HepG2 (cell line): ENCODE measurements at regions not wholly inside any gene's neighbourhood (a gene's known extent, or its start where the extent isn't known, plus 50 kb on each side); places are given as distances from the start of the nearest gene placed in this dataset.

Experiments used
- ATAC-seq: fragments of 200-7000 bp; cut with Tn5 transposase; 3 replicates; pipeline ENCODE4 v1.9.1; 2020; ENCODE audit warnings: mild to moderate bottlenecking, moderate library complexity
- BruUV-seq: library from RNA; stranded (reverse); fragments of 400-500 nt; replicated peaks from 2 replicates; lab custom pipeline; 2021; lab: Mats Ljungman, UMichigan
- CTCF ChIA-PET: fragments of 300-600 bp; formaldehyde crosslinking; extraction: SDS; loops from one replicate; lab custom pipeline; 2021; ENCODE audit warnings: low total read pairs, inconsistent platforms, low intra/inter-chr PET ratio; lab: Yijun Ruan, JAX
- POLR2A ChIA-PET: fragments of 350-600 bp; sonication (Branson Sonifier 250); formaldehyde crosslinking; loops from one replicate; lab custom pipeline; 2020; ENCODE audit warnings: antibody characterized with exemption, inconsistent platforms; lab: Yijun Ruan, JAX
- DNase-seq: peaks from one replicate; pipeline ENCODE4 v3.0.0-alpha.2; 2015; ENCODE audit warnings: low spot score
- FAIRE-seq: peaks from 3 replicates; lab custom pipeline; 2011; peaks lifted over from hg19 to GRCh38; lab: Jason Lieb, UNC
- H2AFZ ChIP-seq: one replicate; pipeline ENCODE4 v1.6.1; 2011; ENCODE audit warnings: low read length, inconsistent platforms
- H3K27ac ChIP-seq: fragments of 300-600 bp; 3 replicates; pipeline ENCODE4 v1.8.0; 2011; ENCODE audit warnings: mixed run types, mild to moderate bottlenecking, mixed read lengths, low read length, inconsistent platforms; ENCODE audit not compliant: insufficient read depth; ENCODE audit errors: extremely low read length
- H3K27me3 ChIP-seq, 2 experiments: fragments of 200-600 bp in 1 of 2; 2 replicates in 1 of 2; 3 replicates in 1 of 2; pipeline versions ENCODE4 v1.6.0 to v1.8.0; 2011; ENCODE audit warnings: low read length in 2 of 2, mild to moderate bottlenecking in 2 of 2, moderate library complexity in 2 of 2, inconsistent platforms in 1 of 2; ENCODE audit not compliant: insufficient read depth in 2 of 2, control insufficient read depth in 1 of 2
- H3K36me3 ChIP-seq, 2 experiments: fragments of 200-600 bp in 1 of 2; replicated peaks in 1 of 2; 2 replicates in 1 of 2; 3 replicates in 1 of 2; pipeline versions ENCODE4 v1.5.1 to v1.8.0; 2011; ENCODE audit warnings: low read length in 2 of 2, inconsistent platforms in 1 of 2; ENCODE audit not compliant: insufficient read depth in 2 of 2, control insufficient read depth in 1 of 2
- H3K4me1 ChIP-seq: 2 replicates; pipeline ENCODE4 v1.5.1; 2012; ENCODE audit warnings: low read length, inconsistent platforms; ENCODE audit not compliant: insufficient read depth
- H3K4me2 ChIP-seq: 2 replicates; pipeline ENCODE4 v1.6.0; 2011; ENCODE audit warnings: low read depth, low read length, inconsistent platforms
- H3K4me3 ChIP-seq, 3 experiments: fragments of 200-600 bp in 1 of 3; sonication (generic), shearing (Covaris generic) in 1 of 3; replicated peaks in 1 of 3; 2 replicates each; pipeline ENCODE4 v1.5.1; 2011 to 2016; ENCODE audit warnings: low read length in 3 of 3, inconsistent platforms in 2 of 3, low read depth in 2 of 3, mild to moderate bottlenecking in 2 of 3, control low read depth in 1 of 3, mixed read lengths in 1 of 3; ENCODE audit not compliant: insufficient read depth in 1 of 3
- H3K79me2 ChIP-seq: one replicate; pipeline ENCODE4 v1.6.1; 2011; ENCODE audit warnings: low read length, inconsistent platforms; ENCODE audit not compliant: insufficient read depth
- H3K9ac ChIP-seq: 2 replicates; pipeline ENCODE4 v1.6.0; 2011; ENCODE audit warnings: mild to moderate bottlenecking, low read depth, low read length, inconsistent platforms; ENCODE audit not compliant: insufficient read depth
- H3K9me3 ChIP-seq: 2 replicates; pipeline ENCODE4 v1.5.1; 2012; ENCODE audit warnings: mild to moderate bottlenecking, low read length
- H4K20me1 ChIP-seq: 2 replicates; pipeline ENCODE4 v1.6.0; 2011; ENCODE audit warnings: inconsistent platforms, mild to moderate bottlenecking, low read length, moderate library complexity; ENCODE audit not compliant: insufficient read depth
- CEBPB ChIP-seq: IDR thresholded peaks from 2 replicates; pipeline ENCODE4 v1.6.1; 2011; ENCODE audit warnings: low read depth, low read length, improper control_type of control experiment, borderline replicate concordance
- HNF1B ChIP-seq: sonication (generic); formaldehyde crosslinking; IDR thresholded peaks from 2 replicates; pipeline ENCODE4 v1.5.1; 2020; ENCODE audit warnings: mild to moderate bottlenecking, moderate library complexity, missing genetic modification reagents
- HNRNPL ChIP-seq: fragments of 200-400 bp; formaldehyde crosslinking; IDR thresholded peaks from 2 replicates; pipeline ENCODE4 v1.6.1; 2017; ENCODE audit warnings: mild to moderate bottlenecking, low read depth, low read length
- RFX1 ChIP-seq: fragments of 450-650 bp; IDR thresholded peaks from 2 replicates; pipeline ENCODE4 v1.6.1; 2017
- SP5 ChIP-seq: IDR thresholded peaks from 2 replicates; pipeline ENCODE4 v1.6.1; 2016; ENCODE audit warnings: low read depth, borderline replicate concordance
- ZNF552 ChIP-seq: sonication (generic); formaldehyde crosslinking; IDR thresholded peaks from 2 replicates; pipeline ENCODE4 v1.9.0; 2022; ENCODE audit warnings: missing genetic modification reagents, mild to moderate bottlenecking, borderline replicate concordance
- WGBS: methylation state at CpG from one replicate; pipeline ENCODE4 v1.1.6; 2017; ENCODE audit warnings: low lambda C conversion rate; 5-methylcytosine and 5-hydroxymethylcytosine counted together
- in situ Hi-C: cut with HindIII; loops from 2 replicates; pipeline ENCODE4 v1.10.0; 2017; ENCODE audit warnings: low pct_unique_long_range_greater_than_20kb; ENCODE audit not compliant: extremely low pct_ligation_motif_present
- intact Hi-C: fragments of 100-400 bp; cut with micrococcal nuclease; formaldehyde crosslinking; loops from one replicate; pipeline ENCODE4 v1.10.0; 2022; ENCODE audit not compliant: unreplicated experiment

- Histone ChIP-seq H3K4me2 (no peak overlapping the region), H3K9ac (no peak overlapping the region), H3K79me2 (no peaks in the 10 kb centered on the region), H4K20me1 (no peaks in the 10 kb centered on the region), H2AFZ (no peak overlapping the region), H3K27ac (no peak overlapping the region), H3K4me3 (no peak overlapping the region), H3K36me3 (no peaks in the 10 kb centered on the region), H3K9me3 (no peaks in the 10 kb centered on the region), H3K27me3 (peaks cover 2 to 12% of the 10 kb centered on the region in 2 experiments; a peak in 3 of 5 replicates), H3K4me1 (peaks cover 20% of the 10 kb centered on the region)
- BruUV-seq: no TSS peak
- intact Hi-C loops: loop anchor here (10.0 kb wide), 1 partner anchor 104 kb away; no protein-coding TSS in a partner anchor
- POLR2A ChIA-PET: no interaction called here
- 56% methylated on average over 3 of the region's 3 CpGs for WGBS
- DNase-seq (no peak), ATAC-seq (no peak), FAIRE-seq (no peak)
- CTCF ChIA-PET: no interaction called here
- in situ Hi-C loops: no loop called here
- TF ChIP-seq HNRNPL (0 out of 2 replicates have a peak, but pooled peaks have one; percentile 35), RFX1 (no peak), ZNF552 (CRISPR knock-in tag) (no peak)
Measured at GRCh38 chr2:224171226-224171625, 132.1 kb upstream of the SERPINE2 start.

DNA sequence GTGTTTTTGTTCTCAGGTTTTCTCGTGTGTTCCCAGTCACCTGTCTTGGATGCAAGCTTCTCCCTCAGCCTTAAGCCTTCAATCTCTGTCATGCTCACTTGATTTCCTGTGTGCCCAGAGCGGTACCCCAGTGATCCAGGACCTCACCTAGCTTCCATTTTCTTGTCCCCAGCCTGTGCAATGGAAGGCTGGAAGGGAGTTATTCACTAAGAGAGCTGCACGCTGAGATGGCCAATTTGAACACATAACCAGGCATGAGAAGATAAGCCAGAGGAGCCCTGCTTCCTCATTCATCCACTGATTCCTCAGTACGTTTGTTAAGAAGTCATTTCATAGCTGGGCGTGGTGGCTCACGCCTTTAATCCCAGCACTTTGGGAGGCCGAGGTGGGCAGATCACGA is 130.8 kb upstream of the SERPINE2 start:
- CTCF ChIA-PET: no interaction called here
- in situ Hi-C loops: no loop called here

More for the DNA sequence above, 130.8 kb upstream of the SERPINE2 start:
- H3K27ac ChIP-seq: no peak overlapping the region
- ATAC-seq (no peak), DNase-seq (no peak), FAIRE-seq (no peak)
- no peak for TF ChIP-seq CEBPB
- 0 out of 2 replicates have a peak, but pooled peaks have one; percentile 19 for TF ChIP-seq HNF1B (CRISPR knock-in tag)
- no peak for TF ChIP-seq SP5
- no peak overlapping the region for H3K4me3 ChIP-seq
- H3K36me3 ChIP-seq: no peaks in the 10 kb centered on the region
- H3K27me3 ChIP-seq: peaks cover 0 to 5% of the 10 kb centered on the region in 2 experiments; a peak in 2 of 5 replicates
- H3K4me2 ChIP-seq: peak overlapping the region; percentile 10; the same call in 1 of the 2 replicates
- peaks cover 10% of the 10 kb centered on the region for H3K4me1 ChIP-seq
- H2AFZ ChIP-seq: no peak overlapping the region
- no peaks in the 10 kb centered on the region for H3K79me2 ChIP-seq
- POLR2A ChIA-PET: no interaction called here
- BruUV-seq: no TSS peak
- H4K20me1 ChIP-seq: no peaks in the 10 kb centered on the region
- H3K9ac ChIP-seq: no peak overlapping the region
- intact Hi-C loops: loop anchor here (1.0 to 10.0 kb wide), 2 partner anchors 45 to 105 kb away; no protein-coding TSS in a partner anchor
- 31% methylated on average over 8 of the region's 8 CpGs for WGBS
- H3K9me3 ChIP-seq: no peaks in the 10 kb centered on the region
